Fibroblast of skin of scalp (primary cell): ENCODE measurements at regions not wholly inside any gene's neighbourhood (a gene's known extent, or its start where the extent isn't known, plus 50 kb on each side); places are given as distances from the start of the nearest gene placed in this dataset.

Experiments used
- DNase-seq: peaks from one replicate; pipeline ENCODE4 v3.0.0-alpha.2; 2013

DNA sequence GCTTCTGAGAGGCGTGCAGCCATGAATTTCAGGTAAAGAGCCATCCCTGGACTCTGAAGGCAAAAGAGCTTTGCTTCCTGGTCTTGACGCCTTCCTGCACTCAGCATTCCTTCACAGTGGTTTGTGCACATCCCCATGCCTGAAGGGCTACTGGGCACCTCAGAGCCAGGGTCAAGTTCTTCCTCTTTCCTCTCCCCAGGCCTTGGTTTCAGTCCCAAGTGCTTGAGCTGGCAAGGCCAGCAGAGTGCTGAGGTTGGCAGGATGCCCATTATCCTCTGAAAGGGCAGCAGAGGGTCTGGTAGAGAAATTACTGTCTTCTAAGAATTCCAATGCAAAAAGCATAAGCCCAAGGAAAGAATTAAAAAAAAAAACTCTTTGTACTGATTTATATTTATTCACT lies 1064.9 kb downstream of the TTLL7 start:
- no peak for DNase-seq

DNA sequence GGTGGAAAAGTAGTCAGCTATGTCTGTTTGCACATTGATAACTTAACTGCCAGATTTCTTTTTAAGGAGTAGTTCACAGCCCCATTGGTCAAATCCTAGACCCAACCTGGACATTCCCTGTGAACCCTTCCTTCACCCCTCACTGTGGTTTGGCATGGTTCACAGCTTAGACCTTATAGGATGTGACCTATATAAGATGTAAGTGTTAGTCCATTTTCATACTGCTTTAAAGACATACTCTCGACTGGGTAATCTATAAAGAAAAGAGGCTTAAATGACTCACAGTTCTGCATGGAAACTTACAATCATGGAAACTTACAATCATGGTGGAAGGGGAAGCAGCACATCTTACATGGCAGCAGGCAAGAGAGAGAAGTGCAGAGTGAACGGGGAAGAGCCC lies 1066.2 kb downstream of the TTLL7 start:
- no peak for DNase-seq

DNA sequence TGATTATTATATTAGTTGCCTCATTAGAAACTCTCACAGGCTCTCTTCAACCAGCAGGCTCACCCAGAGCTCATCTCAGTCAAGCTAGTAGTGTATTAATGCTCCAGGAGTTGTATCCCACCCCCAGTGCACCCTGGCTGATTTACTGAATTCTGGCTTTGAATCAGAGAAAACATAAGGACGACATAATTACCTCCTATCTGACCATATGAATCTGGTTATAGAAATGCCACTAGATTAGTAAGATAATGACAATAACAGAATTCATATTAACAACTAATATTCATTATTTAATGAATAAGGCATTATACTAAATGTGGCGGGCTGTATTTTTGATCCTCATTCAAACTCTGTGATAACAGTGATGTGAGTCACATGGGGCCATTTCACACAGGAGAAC lies 1066.7 kb downstream of the TTLL7 start:
- DNase-seq, result no peak

DNA sequence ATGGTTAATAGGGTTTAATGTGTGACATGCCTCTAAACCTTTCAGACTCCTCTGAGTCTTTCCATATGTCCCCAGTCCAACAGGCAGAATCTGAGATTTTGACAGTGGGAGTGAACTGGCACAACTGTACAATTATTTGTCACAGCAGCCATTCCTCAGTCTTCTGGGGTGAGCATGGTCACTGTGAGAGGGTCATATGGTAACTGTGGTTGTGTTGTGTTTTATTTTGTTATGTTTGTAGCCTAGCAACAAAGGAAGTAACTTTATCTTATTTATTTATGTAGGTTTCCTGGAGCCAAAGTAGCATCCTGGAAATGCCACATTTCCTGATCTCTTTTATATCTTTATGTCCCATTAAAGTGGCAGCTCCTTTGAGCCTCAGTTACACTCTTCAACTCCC lies 1067.9 kb downstream of the TTLL7 start:
- DNase-seq, result no peak

DNA sequence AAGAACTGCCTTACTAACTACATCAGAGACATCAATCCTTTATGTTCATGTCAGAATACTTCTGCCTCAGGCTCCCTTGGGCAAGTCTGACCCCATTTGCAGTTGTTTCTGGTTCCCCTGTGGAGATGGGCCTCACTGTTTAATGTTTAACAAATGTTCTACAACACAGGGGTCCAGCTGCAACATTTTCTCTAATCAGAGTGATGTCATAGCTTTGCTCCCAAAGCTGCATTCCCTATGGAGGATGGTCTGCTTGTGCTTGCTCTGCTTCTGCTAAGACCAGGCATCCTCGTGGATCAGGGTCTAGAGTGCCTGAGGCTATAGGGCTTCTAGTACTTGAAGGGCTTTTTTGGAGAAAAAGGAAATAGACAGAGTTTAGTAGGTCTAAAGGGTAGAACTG lies 1071.2 kb downstream of the TTLL7 start:
- no peak for DNase-seq

DNA sequence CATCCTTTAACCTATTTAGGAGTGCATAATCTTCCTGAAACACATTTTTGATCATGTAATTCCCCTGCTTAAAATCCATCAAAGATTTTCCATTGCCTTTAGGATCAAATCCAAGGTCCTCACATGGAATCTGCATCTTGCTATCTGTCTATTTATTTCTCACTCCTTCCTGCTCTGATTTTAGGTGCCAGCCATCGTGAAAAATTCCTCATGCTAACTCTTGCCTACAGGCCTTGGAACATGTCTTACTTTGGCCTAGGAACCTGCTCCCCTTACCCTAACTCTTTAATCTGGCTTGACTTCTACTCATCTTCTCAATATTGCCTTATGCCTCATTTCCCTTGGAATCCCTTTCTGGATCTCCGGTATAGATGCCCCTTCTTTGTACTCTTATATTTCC lies 1074.3 kb downstream of the TTLL7 start:
- DNase-seq, result no peak

DNA sequence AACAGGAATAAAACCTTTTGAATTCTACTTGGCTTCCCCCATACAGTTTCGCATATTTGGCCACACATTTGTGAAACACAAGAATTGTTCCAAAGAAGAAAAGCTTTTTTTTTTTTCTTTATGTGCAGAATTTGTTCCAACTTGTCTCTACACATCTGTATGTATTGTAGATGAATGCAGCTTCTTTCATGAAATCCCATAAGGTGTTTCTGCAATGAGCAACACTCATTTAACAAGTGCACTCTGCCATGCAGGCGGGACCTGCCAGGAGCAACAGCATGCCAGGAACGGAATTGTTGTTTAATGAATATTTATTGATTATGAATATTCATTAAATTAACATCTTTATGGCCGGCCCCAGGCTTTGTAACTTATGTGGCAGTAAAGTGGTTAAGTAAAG lies 1075.0 kb downstream of the TTLL7 start:
- no peak for DNase-seq

DNA sequence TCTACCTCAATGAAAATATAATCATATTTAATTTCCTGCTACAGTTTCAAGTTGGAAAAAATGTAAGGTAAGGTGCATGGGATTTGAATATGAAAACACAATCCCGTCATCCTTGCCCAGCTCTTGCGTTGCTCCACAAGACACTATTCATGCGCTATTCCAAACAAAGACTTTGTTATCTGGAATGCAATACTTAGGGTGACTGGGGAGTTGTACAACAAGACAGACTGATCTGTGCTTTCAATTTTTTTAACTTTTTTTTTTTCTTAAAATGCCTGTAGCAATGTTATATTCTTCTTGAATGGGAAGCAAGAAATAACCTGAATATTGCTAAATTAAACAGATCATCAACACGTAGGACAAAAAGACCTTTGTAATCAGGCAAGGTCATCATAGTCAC lies 1077.2 kb downstream of the TTLL7 start:
- DNase-seq, result no peak

DNA sequence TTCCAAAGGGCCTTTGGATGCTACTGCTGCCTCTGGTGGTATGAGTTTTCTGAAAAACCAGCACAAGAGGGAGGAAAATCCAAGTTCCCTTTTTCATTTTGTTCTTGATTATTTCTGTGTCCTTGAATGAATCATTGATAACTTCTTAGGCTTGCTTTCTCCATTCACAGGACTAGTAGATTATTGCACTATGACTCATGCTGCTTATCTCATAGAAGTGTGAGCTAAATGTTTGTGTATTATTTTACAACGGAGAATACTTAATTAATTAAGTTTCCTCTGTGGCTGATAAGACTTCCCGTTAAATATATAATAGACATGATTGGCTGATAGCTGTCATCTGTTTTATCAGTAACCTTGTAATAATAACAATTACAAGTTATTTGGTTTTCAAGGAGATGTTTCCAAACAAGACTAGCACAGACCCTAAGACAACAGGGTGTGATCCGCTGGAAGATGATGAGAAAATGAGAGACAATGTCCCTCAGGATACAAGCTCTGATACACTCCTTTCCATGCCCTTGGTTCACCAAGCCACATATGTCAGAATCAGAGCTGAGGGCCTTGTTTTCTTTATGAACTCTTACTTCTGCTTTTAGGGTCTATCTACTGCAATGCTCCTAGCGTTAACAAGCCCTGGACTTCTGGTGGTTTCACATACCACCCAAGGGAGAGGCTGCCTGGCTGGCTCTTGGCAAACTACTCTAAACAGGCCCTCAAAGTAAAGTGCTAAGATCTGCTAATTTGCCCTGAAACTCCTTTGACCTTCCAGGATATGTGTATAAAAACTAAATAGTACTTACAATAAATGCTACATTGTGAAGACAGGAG lies 1078.3 kb downstream of the TTLL7 start:
- DNase-seq, result no peak

DNA sequence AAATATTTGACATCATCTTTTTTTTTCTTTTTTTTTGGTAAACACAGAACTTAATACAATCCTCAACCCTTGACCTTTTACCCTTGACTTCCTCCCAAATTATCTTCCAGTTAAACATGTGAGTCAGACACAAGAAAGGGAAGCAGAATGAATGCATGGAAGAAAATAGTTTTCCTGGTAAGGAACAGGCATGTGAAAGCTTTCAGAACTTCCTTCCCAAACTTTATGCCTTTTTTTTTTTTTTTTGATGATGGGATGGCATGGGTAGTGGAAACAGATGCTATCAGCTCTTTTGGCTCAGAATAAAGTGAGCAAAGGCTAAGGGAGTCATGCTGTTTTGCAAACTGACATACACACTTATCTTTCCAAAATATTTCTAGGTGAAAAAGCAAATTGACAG lies 1079.1 kb downstream of the TTLL7 start:
- DNase-seq, result no peak

DNA sequence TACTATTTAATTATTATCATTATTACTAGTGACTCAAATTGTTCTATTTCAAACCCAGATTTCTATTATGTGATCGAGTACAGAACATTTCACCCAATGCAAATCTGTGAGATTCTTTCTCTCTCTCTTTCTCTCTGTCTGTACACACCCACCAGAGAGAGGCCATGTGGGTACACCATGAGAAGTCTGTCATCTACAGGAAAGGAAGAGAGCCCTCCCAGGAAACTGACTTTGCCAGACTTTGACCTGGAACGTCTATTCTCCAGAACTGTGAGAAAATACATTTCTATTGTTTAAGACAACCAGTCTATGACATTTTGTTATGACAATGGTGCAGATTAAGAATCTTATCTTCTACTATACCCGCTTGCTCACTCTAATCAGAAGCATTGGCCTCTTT lies 1091.6 kb downstream of the TTLL7 start:
- no peak for DNase-seq

DNA sequence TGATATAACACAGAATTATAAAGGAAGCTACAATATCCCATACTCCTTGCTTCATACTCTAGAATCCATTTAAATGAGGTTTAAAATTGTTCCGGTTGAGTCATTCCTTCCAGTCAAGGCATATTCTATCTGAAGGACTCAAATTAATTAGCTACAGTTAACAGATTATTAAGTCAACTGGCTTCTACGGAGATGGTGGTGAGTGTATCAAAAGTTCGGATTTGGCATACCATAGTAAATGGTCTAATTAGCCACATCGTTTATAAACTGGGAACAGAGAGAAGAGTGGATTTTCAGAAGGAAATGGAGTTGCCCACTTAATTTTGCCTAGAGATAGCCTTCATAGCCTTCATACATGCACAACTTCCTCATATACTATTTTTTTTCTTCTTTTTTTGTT lies 1095.3 kb downstream of the TTLL7 start:
- DNase-seq, result no peak

DNA sequence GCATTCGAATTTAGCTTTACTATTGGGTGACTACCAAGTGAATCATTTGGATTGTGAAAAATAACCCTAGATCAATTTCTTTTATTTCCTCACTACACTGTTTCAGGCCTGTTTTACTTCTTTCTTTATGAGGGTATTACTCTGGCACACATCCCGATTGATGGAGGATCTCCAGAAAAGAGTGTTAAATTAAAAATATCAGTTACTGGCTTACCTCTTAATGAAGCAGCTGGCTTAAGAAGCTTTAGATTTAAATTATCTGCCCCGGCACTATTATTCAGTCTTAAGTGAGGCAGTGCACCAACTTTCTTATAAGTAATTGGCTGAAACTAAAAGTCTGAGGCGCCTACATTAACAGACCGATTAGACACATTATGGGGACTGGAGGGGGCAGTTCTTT lies 1097.4 kb downstream of the TTLL7 start:
- DNase-seq, result no peak

DNA sequence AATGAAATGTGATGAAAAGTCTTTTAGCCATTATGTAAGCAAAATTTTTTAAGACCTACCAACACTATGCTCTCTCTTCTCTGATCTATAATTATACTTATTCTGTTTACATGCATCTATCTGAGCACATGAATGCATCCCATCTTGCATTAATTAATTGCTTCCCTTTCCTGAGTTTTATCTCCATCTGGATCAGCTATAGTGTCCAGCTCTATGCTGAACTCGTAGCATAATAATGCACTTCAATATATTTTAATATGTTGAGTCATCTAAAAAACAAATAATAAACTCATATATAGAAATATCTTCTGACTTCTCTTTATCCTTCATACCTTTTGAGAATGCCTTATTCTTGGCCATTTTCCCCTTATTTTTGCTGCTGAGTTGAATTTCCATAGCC lies 1097.8 kb downstream of the TTLL7 start:
- DNase-seq, result no peak

DNA sequence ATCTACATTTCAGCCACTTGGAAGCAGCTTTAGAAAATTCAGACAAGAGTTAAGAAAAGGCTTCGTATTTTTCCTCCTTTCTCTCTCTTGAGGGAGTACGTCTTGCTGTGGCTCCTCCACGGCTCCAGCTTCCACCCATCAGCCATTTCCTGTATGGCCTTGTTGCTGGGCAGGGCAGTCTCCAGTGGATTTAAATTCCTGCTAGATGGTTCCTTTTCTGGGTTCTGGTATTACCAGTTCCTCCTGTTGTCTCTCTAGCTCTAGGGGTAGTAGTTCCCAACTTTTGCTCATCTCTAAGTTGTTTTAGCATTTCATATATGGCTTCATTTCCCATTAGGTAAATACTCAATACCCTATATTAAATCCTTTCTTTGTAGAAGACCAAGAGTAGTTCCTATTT lies 1098.3 kb downstream of the ADGRL2 start:
- DNase-seq, result no peak

DNA sequence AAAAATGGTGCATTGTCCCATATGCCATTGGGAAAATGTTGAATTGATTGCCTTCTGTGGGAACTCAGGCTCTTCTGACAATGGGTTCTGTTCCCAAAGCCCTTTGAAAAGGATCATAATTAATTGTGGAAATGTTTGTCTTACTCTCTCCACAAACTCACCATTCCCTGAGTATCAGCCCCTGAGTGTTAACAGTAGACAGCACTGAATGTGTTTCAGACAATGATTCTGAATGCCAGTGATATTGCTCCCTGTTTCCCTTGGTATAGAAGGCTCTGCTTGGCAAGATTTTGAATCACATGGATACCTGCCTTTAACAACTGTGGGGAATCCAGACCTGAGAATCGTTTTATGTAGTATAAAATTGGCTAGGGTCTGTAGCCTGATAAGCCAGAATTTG lies 1096.8 kb downstream of the ADGRL2 start:
- no peak for DNase-seq

DNA sequence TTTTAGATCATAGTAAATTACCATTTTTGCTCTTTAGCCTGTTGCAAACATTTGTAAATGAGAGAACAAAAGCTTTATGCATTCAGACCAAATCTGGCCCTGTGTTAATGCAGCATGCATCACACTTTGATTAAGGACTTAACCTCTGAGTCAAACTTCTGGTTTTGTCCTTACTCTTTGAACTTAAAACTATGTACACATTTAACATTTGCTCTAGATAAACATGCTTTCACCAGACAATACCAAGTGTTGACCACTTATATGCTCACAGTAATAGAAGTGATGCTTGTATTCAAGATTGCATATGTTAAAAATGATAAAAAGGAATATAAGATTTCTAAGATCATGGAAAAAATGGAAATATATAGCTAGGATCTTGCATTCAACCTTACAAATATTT lies 1095.3 kb downstream of the ADGRL2 start:
- DNase-seq, result no peak

DNA sequence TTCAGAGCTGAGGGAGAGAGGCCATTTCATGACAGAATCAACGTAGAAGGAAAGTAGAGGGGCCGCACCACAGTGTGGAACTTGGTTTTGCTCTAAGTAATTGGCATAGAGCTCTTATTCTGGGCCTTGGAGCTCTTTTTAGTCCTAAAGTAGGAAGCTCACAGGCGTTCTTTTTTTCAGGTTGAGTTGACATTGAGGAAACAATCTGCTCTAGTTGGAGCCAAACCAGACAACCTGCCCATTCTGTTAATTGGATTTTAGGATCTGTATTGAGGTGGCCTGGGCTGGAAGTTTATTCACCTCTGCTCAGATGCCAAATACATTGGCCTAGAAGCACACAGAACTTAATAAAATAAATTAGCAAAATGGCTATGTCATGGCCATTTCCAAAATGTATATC lies 1093.9 kb downstream of the ADGRL2 start:
- no peak for DNase-seq

DNA sequence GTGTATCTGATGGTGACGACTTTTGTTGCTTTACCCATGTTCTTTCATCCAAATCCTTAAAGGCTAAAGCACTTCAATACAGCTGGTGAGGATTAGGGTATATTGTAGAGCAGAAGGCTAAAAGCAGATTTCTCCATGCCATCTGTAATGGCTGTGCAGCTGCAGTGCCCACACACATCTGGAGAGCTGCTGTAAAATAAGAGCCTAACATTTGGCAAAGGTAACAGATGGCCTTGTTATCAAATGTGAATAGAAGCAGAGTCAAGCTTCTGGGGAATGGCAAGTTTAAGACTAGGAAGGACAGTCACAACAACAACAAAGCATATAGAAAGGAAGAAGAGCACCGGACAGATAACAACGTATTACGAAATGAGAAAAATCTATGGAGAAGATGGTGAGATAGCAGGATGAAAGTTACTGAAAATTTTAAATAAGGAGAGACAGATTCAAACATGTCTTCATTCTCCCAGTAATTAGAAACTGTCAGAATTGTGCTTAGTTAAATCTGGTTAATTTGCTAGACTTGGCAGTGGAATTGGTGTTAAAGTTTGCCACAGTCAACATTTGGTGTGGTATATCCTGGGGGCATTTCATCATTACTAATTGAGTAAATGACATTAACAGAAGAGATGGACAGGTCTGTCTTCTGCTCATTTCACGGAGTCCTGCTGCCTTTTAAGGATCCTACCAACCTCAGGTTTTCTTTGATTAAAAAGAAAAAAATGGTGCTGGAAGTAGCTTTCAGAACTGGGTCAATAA lies 1093.2 kb downstream of the ADGRL2 start:
- DNase-seq, result no peak

DNA sequence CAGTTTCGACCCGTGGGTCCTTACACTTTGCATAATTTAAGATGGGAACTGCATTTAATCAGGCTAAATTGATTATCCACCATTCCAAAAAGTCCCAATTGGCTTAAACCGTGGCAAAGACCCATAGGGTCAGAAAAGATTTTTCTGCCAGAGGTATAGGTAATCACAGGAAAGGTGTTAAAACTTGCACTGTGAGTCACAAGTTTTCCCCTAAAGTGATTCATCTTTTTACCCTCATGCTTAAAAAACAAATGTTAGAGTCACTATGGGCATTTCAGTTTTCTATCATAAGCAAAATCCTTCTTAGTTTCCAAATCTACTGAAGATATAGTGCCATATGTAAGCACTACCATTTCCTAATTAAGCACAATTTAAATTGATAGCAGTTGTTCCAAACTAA lies 1079.8 kb downstream of the ADGRL2 start:
- DNase-seq, result no peak

DNA sequence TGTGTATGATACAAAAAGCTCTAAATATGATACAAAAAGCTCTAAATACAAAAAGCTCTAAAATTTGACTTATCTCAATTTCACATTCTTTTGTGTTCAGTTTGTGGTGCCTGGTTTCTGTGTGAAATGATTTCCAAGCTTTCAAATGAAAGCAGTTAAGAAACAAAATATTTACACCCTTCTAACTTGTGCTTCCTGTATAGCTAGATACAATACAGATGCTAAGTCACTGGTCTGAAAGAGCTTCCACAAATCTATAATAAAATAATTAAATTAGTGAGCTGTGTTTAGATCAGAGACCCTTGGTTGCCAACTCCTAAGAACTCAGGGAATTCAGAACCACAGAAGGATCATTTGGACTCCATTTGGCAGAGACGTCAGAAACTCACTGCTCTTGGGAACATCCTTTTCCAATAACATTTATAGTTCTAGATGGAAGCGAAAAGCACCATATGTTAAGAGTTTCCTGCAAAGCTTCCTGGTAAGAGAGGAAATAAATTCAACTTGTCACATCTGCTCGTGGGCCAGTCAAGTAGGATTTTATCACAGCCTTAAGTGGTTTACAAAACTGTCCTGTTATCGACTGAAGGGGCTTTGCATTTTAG lies 1079.1 kb downstream of the ADGRL2 start:
- no peak for DNase-seq

DNA sequence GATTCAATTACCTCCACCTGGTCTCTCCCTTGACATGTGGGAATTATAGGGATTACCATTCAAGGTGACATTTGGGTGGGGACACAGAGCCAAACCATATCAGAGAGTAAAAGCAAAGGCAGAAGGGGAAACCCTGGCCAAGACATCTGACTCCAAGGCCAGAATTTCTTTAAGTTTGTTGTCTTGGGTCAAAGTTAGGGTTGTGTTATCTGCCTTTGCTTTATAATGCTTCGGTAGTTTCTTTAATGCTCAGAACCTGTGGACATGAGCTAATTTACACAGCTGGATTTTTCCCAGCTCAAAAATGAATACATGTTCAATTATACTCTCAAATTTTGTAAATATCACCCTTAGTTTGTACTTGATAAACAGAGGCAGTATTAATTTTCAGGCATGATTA lies 1074.4 kb downstream of the ADGRL2 start:
- DNase-seq, result no peak

DNA sequence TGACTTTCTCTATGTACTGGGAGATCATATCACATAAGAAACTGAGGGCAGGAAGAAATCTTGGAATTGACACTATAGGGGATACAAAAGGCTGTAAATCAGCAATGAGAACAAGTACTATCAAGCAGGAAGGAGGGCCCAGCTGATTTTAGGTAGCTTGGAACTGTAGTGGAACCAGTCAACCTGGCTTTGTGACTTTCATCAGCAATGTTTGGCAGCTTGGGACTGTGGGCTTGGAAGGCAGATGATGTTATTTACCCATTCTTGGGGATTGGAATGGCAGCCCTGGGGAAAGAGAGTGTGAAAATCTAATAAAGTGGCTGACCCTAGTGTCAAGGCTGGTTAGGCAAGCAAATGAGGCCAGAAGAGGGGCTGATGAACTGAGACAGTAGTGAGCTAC lies 1073.3 kb downstream of the ADGRL2 start:
- no peak for DNase-seq

DNA sequence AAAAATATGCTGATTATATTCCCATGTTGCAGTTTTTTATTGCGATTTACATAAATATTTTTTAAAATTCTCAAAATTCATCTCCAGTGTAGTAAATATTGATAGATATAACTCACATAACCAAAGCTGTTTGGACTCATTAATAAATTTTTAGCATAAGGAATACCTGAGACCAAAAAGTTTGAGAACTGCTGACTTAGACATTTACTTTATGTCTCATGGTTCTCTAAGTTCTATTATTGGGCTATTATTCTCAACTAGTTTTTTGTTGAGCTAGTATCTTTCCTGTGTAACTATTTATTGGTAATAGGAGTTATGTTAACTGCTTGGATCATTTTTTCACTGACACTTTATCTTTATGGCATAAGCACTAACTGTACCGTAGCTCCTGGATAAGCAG lies 1069.6 kb downstream of the ADGRL2 start:
- DNase-seq, result no peak
